HEK293 (cell line): ENCODE measurements at regions not wholly inside any gene's neighbourhood (a gene's known extent, or its start where the extent isn't known, plus 50 kb on each side); places are given as distances from the start of the nearest gene placed in this dataset.

Experiments used
- CTCF ChIP-seq: fragments of 450-650 bp; formaldehyde crosslinking; IDR thresholded peaks from 2 replicates; pipeline ENCODE4 v1.5.1; 2016; ENCODE audit warnings: missing biosample characterization, missing genetic modification characterization
- MZF1 ChIP-seq: fragments of 450-650 bp; formaldehyde crosslinking; IDR thresholded peaks from 2 replicates; pipeline ENCODE4 v1.5.1; 2017; ENCODE audit warnings: missing biosample characterization, missing genetic modification characterization, borderline replicate concordance
- PATZ1 ChIP-seq: fragments of 450-650 bp; formaldehyde crosslinking; IDR thresholded peaks from 2 replicates; pipeline ENCODE4 v1.5.1; 2016; ENCODE audit warnings: missing biosample characterization, missing genetic modification characterization
- REPIN1 ChIP-seq: fragments of 450-650 bp; formaldehyde crosslinking; IDR thresholded peaks from 2 replicates; pipeline ENCODE4 v1.5.1; 2017; ENCODE audit warnings: missing biosample characterization, missing genetic modification characterization, low read depth
- REST ChIP-seq: fragments of 450-650 bp; formaldehyde crosslinking; IDR thresholded peaks from 2 replicates; pipeline ENCODE4 v1.5.1; 2016; ENCODE audit warnings: missing biosample characterization, missing genetic modification characterization
- ZBTB49 ChIP-seq: fragments of 450-650 bp; formaldehyde crosslinking; IDR thresholded peaks from 2 replicates; pipeline ENCODE4 v1.5.1; 2016; ENCODE audit warnings: missing biosample characterization, missing genetic modification characterization, low read depth
- ZBTB8A ChIP-seq: fragments of 450-650 bp; formaldehyde crosslinking; IDR thresholded peaks from 2 replicates; pipeline ENCODE4 v1.5.1; 2016; ENCODE audit warnings: missing biosample characterization, missing genetic modification characterization
- ZNF10 ChIP-seq: fragments of 450-650 bp; formaldehyde crosslinking; IDR thresholded peaks from 2 replicates; pipeline ENCODE4 v1.5.1; 2017; ENCODE audit warnings: missing biosample characterization, missing genetic modification characterization
- ZNF138 ChIP-seq: fragments of 450-650 bp; formaldehyde crosslinking; IDR thresholded peaks from 2 replicates; pipeline ENCODE4 v1.5.1; 2016; ENCODE audit warnings: missing biosample characterization, missing genetic modification characterization, borderline replicate concordance

GRCh38 chr3:1677576-1678156, 421.0 kb upstream of the CNTN4 start:
- TF ChIP-seq CTCF (no peak), REST (tag by site-specific recombination) (no peak), ZBTB49 (no peak), MZF1 (tag by site-specific recombination) (no peak), ZNF138 (no peak), REPIN1 (tag by site-specific recombination) (no peak), PATZ1 (tag by site-specific recombination) (no peak), ZBTB8A (tag by site-specific recombination) (no peak), ZNF10 (tag by site-specific recombination) (no peak)
